ENCODE measurements at regions not wholly inside any gene's neighbourhood (a gene's known extent, or its start where the extent isn't known, plus 50 kb on each side); places are given as distances from the start of the nearest gene placed in this dataset.
A peak's percentile ranks its signal among the peaks of the same experiment; 100 is the strongest.
"Not testable (repeated sequence)": the region's sequence is repeated elsewhere in the genome, so short reads cannot be mapped to it uniquely, and the experiment has no call there.

- H3K4me1 ChIP-seq (ENCODE audit: control insufficient read depth, insufficient read depth, low read length) = no peaks in the 10 kb centered on the region
- no peak overlapping the region for H3K27ac ChIP-seq (ENCODE audit: low read length)
- H3K27me3 ChIP-seq (ENCODE audit: control insufficient read depth, insufficient read depth, low read length) = no peaks in the 10 kb centered on the region
- no CpG with 5 or more reads among the region's 1 CpG for WGBS (ENCODE audit: insufficient coverage)
- no peaks in the 10 kb centered on the region for H3K36me3 ChIP-seq (ENCODE audit: control insufficient read depth, insufficient read depth, low read length)
- no peak overlapping the region for H3K4me3 ChIP-seq (ENCODE audit: low read length)
- DNase-seq = peak; percentile 5
- no peaks in the 10 kb centered on the region for H3K9me3 ChIP-seq (replicated peaks; ENCODE audit: control insufficient read depth, low read depth, low read length)
These were observed 1348.4 kb downstream of the NCAM2 start for GRCh38 chr21:22346576-22346975.

- Histone ChIP-seq H3K27ac (ENCODE audit: low read length) (no peak overlapping the region), H3K4me3 (ENCODE audit: low read length) (no peak overlapping the region), H3K36me3 (ENCODE audit: control insufficient read depth, insufficient read depth, low read length) (no peaks in the 10 kb centered on the region), H3K9me3 (replicated peaks; ENCODE audit: control insufficient read depth, low read depth, low read length) (peaks cover 2% of the 10 kb centered on the region), H3K4me1 (ENCODE audit: control insufficient read depth, insufficient read depth, low read length) (no peaks in the 10 kb centered on the region), H3K27me3 (ENCODE audit: control insufficient read depth, insufficient read depth, low read length) (no peaks in the 10 kb centered on the region)
- no CpG with 5 or more reads among the region's 2 CpGs for WGBS (ENCODE audit: insufficient coverage)
- no peak for DNase-seq
These were observed 1352.9 kb downstream of the NCAM2 start for GRCh38 chr21:22351076-22351475.

DNA sequence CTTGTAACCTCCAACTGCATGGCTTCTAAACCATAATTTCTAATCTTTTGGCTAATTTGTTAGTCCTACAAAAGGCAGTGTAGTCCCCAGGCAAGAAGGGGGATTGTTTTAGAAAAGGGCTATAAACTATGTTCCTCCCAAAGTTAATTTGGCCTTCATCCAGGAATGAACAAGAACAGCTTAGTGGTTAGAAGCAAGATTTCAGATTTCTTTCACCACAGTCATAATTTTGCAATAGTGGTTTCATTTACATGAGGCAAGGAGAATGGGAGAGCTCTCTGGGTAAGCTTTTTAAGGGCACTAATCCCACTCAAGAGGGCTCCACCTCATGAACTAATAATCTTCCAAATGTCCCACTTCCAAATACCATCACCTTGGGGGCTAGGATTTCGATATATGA lies 1353.9 kb downstream of the NCAM2 start:
- no CpG with 5 or more reads among the region's 1 CpG for WGBS (ENCODE audit: insufficient coverage)
- H3K4me1 ChIP-seq (ENCODE audit: control insufficient read depth, insufficient read depth, low read length) = no peaks in the 10 kb centered on the region
- no peak overlapping the region for H3K27ac ChIP-seq (ENCODE audit: low read length)
- DNase-seq = no peak
- no peaks in the 10 kb centered on the region for H3K36me3 ChIP-seq (ENCODE audit: control insufficient read depth, insufficient read depth, low read length)
- no peak overlapping the region for H3K4me3 ChIP-seq (ENCODE audit: low read length)
- peaks cover 2% of the 10 kb centered on the region for H3K9me3 ChIP-seq (replicated peaks; ENCODE audit: control insufficient read depth, low read depth, low read length)
- no peaks in the 10 kb centered on the region for H3K27me3 ChIP-seq (ENCODE audit: control insufficient read depth, insufficient read depth, low read length)

DNA sequence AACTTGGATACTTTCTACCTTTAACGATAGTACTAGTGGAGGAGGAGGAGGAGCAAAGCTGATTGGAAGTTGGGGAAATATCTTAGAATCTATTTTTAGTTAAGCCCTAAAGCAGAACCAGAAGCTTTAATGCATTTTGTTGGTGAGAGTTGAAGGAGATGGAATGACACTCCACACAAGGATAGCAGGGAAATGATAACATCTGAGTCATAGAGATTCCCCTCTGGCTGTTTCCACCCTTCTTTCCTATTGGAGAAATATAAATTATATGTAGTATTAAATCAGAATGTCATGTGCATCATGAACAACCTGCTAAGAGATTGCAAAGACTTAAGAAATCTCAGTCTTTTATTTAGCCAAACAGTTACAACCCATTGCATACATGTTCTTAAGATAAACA lies 1357.7 kb downstream of the NCAM2 start:
- Histone ChIP-seq H3K27me3 (ENCODE audit: control insufficient read depth, insufficient read depth, low read length) (no peaks in the 10 kb centered on the region), H3K36me3 (ENCODE audit: control insufficient read depth, insufficient read depth, low read length) (no peaks in the 10 kb centered on the region), H3K4me1 (ENCODE audit: control insufficient read depth, insufficient read depth, low read length) (no peaks in the 10 kb centered on the region), H3K27ac (ENCODE audit: low read length) (no peak overlapping the region), H3K4me3 (ENCODE audit: low read length) (no peak overlapping the region), H3K9me3 (replicated peaks; ENCODE audit: control insufficient read depth, low read depth, low read length) (peaks cover 2% of the 10 kb centered on the region)
- no CpG with 5 or more reads among the region's 1 CpG for WGBS (ENCODE audit: insufficient coverage)
- no peak for DNase-seq

GRCh38 chr21:22356663-22357062 lies 1358.5 kb downstream of the NCAM2 start:
- WGBS (ENCODE audit: insufficient coverage) = 20% methylated on average over 1 of the region's 4 CpGs
- Histone ChIP-seq H3K36me3 (ENCODE audit: control insufficient read depth, insufficient read depth, low read length) (no peaks in the 10 kb centered on the region), H3K27ac (ENCODE audit: low read length) (no peak overlapping the region), H3K4me1 (ENCODE audit: control insufficient read depth, insufficient read depth, low read length) (no peaks in the 10 kb centered on the region), H3K27me3 (ENCODE audit: control insufficient read depth, insufficient read depth, low read length) (no peaks in the 10 kb centered on the region), H3K4me3 (ENCODE audit: low read length) (no peak overlapping the region), H3K9me3 (replicated peaks; ENCODE audit: control insufficient read depth, low read depth, low read length) (peaks cover 2% of the 10 kb centered on the region)
- no peak for DNase-seq

DNA sequence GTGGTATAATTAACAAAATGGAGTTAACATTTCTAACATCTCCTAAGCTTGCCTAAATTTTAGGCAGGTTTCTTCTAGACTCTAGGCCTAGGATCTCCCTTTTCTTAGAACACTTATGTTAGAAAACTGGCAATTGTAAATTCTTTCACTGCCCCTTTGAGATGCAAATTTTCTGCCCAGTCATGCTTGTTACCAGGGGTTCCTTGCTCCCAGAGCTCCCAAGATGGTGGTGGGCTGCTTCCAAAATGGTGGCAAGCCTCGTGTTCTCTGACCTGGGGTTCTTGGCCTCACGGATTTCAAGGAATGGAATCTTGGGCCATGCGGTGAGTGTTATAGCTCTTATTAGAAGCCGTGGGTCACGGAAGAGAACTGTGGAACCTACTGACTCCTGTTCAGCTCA lies 1361.4 kb downstream of the NCAM2 start:
- H3K9me3 ChIP-seq (replicated peaks; ENCODE audit: control insufficient read depth, low read depth, low read length); DNase-seq; H3K4me3 ChIP-seq (ENCODE audit: low read length); H3K27me3 ChIP-seq (ENCODE audit: control insufficient read depth, insufficient read depth, low read length); H3K36me3 ChIP-seq (ENCODE audit: control insufficient read depth, insufficient read depth, low read length); H3K4me1 ChIP-seq (ENCODE audit: control insufficient read depth, insufficient read depth, low read length); H3K27ac ChIP-seq (ENCODE audit: low read length): not testable (repeated sequence)
- 92% methylated on average over 5 of the region's 5 CpGs for WGBS (ENCODE audit: insufficient coverage)

DNA sequence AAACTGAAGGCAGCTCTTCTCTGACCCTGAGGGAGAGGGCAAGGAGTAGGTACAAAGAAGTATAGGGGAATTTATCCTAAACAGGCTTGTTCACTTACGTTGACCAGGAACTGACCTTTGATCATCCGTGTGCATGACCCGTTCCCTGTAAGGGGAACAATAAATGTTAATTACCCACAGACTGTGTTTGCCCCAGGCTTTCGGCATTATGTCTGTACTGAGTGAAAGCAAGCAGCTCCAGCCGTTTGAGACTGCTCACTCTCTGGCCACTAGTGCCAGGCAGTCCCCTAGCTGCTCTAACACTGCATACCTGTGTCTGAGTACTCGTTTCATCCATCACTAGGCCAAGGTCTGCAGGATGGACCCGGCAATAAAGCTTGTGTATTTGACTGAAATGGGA lies 1365.3 kb downstream of the NCAM2 start:
- H3K27ac ChIP-seq (ENCODE audit: low read length) = no peak overlapping the region
- no peaks in the 10 kb centered on the region for H3K4me1 ChIP-seq (ENCODE audit: control insufficient read depth, insufficient read depth, low read length)
- H3K27me3 ChIP-seq (ENCODE audit: control insufficient read depth, insufficient read depth, low read length) = no peaks in the 10 kb centered on the region
- 72% methylated on average over 5 of the region's 7 CpGs for WGBS (ENCODE audit: insufficient coverage)
- H3K4me3 ChIP-seq (ENCODE audit: low read length) = no peak overlapping the region
- H3K9me3 ChIP-seq (replicated peaks; ENCODE audit: control insufficient read depth, low read depth, low read length) = no peaks in the 10 kb centered on the region
- no peak for DNase-seq
- H3K36me3 ChIP-seq (ENCODE audit: control insufficient read depth, insufficient read depth, low read length) = no peaks in the 10 kb centered on the region

- Histone ChIP-seq H3K27ac (ENCODE audit: low read length) (no peak overlapping the region), H3K36me3 (ENCODE audit: control insufficient read depth, insufficient read depth, low read length) (no peaks in the 10 kb centered on the region), H3K4me1 (ENCODE audit: control insufficient read depth, insufficient read depth, low read length) (no peaks in the 10 kb centered on the region), H3K4me3 (ENCODE audit: low read length) (no peak overlapping the region), H3K27me3 (ENCODE audit: control insufficient read depth, insufficient read depth, low read length) (no peaks in the 10 kb centered on the region), H3K9me3 (replicated peaks; ENCODE audit: control insufficient read depth, low read depth, low read length) (no peaks in the 10 kb centered on the region)
- DNase-seq = no peak
- WGBS (ENCODE audit: insufficient coverage) = 95% methylated on average over 3 of the region's 5 CpGs
These were observed 1366.0 kb downstream of the NCAM2 start for GRCh38 chr21:22364163-22364562.

DNA sequence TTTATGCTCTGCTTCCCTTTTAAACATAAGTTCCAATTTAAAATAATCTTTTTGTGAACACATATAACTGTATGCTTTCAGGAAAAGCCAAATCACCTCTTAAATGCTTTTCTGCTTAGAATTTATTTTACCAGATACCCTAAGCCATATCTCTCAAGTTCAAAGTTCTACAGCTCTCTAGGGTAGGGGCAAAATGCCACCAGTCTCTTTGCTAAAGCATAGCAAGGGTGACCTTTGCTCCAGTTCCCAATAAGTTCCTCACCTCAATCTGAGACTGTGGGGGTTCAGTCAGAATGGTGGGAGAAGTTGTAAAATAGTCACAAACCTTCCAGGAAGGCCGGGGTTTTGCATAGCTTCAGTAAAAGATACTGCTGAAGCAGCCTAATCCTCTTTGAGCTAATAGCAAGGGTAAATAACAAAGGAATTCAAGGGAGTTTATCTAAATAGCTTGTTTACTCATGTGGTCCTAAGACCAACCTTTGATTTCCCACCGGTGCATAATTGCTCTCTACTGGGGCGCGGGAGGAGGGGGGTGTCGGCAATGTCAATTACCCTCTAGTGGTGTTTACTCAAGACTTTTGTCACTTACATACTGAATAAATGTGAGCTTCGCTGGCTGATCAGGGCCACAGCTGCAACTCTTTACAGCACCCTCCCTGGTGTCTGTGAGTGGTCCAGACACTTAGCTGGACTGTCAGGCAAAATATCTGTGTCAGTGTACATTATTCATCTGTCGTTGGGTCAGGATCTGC lies 1376.2 kb downstream of the NCAM2 start:
- no peak overlapping the region for H3K4me3 ChIP-seq (ENCODE audit: low read length)
- H3K9me3 ChIP-seq (replicated peaks; ENCODE audit: control insufficient read depth, low read depth, low read length) = peaks cover 4% of the 10 kb centered on the region
- no peaks in the 10 kb centered on the region for H3K36me3 ChIP-seq (ENCODE audit: control insufficient read depth, insufficient read depth, low read length)
- 6% methylated on average over 3 of the region's 7 CpGs for WGBS (ENCODE audit: insufficient coverage)
- H3K27ac ChIP-seq (ENCODE audit: low read length) = no peak overlapping the region
- H3K27me3 ChIP-seq (ENCODE audit: control insufficient read depth, insufficient read depth, low read length) = no peaks in the 10 kb centered on the region
- no peaks in the 10 kb centered on the region for H3K4me1 ChIP-seq (ENCODE audit: control insufficient read depth, insufficient read depth, low read length)
- peak; percentile 8 for DNase-seq

DNA sequence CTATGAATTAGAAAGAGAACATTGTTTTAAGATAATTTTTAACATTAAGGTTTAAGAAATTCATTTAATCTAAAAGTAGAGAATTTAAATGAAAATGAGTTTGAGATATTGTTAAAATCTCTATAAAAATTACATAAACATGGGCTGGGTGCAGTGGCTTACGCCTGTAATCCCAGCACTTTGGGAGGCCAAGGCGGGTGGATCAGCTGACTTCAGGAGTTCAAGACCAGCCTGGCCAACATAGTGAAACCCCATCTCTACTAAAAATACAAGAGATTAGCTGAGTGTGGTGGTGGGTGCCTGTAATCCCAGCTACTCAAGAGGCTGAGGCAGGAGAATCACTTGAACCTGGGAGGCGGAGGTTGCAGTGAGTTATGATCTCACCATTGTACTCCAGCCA lies 1379.6 kb downstream of the NCAM2 start:
- H3K4me3 ChIP-seq (ENCODE audit: low read length); H3K27me3 ChIP-seq (ENCODE audit: control insufficient read depth, insufficient read depth, low read length); H3K4me1 ChIP-seq (ENCODE audit: control insufficient read depth, insufficient read depth, low read length); H3K36me3 ChIP-seq (ENCODE audit: control insufficient read depth, insufficient read depth, low read length); H3K27ac ChIP-seq (ENCODE audit: low read length); DNase-seq; H3K9me3 ChIP-seq (replicated peaks; ENCODE audit: control insufficient read depth, low read depth, low read length): not testable (repeated sequence)
- no CpG with 5 or more reads among the region's 3 CpGs for WGBS (ENCODE audit: insufficient coverage)

GRCh38 chr21:22393324-22393723 lies 1395.1 kb downstream of the NCAM2 start:
- Histone ChIP-seq H3K27ac (ENCODE audit: low read length) (no peak overlapping the region), H3K4me3 (ENCODE audit: low read length) (no peak overlapping the region), H3K27me3 (ENCODE audit: control insufficient read depth, insufficient read depth, low read length) (no peaks in the 10 kb centered on the region), H3K9me3 (replicated peaks; ENCODE audit: control insufficient read depth, low read depth, low read length) (no peaks in the 10 kb centered on the region), H3K36me3 (ENCODE audit: control insufficient read depth, insufficient read depth, low read length) (no peaks in the 10 kb centered on the region), H3K4me1 (ENCODE audit: control insufficient read depth, insufficient read depth, low read length) (no peaks in the 10 kb centered on the region)
- DNase-seq = no peak

All from muscle of leg (tissue), 3 donors.